GM21723 (cell line): ENCODE measurements at regions not wholly inside any gene's neighbourhood (a gene's known extent, or its start where the extent isn't known, plus 50 kb on each side); places are given as distances from the start of the nearest gene placed in this dataset.

ENCODE experiments used
- ATAC-seq: cut with Tn5 transposase; IDR thresholded peaks from one replicate; pipeline ENCODE4 v1.9.1; 2021; ENCODE audit warnings: mild to moderate bottlenecking, moderate library complexity; ENCODE audit not compliant: unreplicated experiment

DNA sequence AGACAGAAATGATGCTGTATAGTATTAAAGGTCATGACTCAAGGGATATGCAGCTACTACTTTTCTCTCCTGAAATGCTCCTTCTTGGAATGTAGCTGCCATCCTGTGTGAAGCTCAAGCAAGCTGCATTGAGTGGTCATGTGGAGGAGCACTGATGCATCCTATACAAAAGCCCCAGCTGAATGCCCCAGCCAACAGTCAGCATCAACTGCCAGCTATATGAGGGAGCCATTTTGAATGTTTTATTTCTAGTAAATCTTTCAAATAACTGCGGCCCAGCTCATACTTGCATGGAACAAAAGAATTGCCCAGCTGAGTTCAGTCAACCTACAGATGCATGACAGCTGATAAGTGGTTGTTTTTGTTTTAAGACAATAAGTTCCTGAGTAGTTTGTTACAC, 165.0 kb upstream of the GEMIN8 start:
- ATAC-seq, result no peak

DNA sequence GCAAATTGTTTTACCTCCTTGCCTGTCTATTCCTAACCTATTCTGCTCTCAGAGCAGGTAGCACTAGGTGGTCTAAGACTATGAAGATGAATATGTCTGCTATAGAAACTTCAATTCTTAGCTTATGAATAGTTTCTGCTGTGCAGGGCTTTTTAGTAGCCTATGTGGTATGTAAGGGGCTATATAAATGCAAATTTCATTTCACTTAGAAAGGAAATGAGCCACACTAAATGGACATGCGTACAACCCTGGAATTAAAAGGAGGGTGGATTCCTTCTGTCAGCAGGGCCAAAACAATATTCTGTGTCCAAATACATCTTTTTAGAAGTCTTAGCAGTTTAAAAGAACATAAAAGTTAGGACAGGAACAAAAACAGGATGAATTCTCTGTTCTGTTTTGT, 163.9 kb upstream of the GEMIN8 start:
- ATAC-seq, result no peak

DNA sequence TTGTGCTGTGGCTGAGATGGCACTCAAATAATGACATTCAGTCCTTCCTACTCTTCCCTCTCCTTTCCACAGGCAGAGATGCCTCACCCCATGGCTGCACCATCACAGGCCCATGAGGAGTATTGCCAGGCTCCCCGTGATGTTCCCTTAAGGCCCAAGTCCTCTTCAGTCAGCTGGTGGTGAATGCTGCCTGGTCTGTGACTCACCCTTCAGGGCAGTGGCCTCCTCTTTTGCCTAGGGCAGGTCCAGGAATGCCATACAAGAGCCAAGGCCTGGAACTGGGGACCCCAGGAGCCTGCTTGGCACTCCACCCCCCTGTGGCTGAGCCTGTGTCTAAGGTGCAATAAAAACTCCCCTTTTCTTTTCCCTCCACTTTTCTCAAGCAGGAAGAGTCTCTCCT, 144.2 kb upstream of the GEMIN8 start:
- no peak for ATAC-seq

DNA sequence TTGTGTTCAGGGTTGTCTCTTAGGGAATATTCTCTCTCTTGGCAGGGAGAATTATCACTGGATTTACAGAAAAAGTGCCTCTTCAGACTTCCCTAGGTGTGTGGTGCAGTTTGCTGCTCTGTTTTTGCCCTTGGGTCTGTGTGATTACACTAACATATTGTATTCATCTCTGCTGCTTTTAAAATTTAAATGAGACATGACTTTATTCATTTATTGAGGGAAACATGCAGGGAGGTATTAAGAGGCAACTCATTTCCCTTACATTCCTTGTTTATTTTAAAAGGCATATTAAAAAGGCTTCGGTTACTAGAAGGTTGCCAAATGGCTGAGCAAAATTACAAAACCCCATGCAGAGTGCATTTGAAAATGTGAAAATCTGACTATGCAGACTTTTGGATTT, 135.1 kb upstream of the GEMIN8 start:
- no peak for ATAC-seq

DNA sequence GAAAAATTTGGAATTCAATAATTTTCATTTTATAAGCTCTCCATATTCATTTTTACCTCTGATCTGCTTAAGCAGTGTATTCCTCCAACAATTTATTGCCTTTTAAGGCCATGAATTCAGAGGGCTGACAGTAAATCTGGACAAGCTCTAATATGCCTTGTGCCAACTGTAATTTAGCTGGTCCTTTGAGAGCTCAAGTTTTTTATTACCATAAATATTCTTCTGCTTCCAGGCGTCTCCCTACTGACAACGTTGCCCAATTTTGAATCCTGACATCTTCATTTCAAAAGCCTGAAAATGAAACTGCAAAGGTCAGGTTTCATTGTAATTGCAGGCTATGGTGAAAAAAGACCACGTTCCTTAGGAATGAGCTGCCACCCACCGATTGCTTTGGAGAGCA, 95.8 kb upstream of the GEMIN8 start:
- no peak for ATAC-seq

DNA sequence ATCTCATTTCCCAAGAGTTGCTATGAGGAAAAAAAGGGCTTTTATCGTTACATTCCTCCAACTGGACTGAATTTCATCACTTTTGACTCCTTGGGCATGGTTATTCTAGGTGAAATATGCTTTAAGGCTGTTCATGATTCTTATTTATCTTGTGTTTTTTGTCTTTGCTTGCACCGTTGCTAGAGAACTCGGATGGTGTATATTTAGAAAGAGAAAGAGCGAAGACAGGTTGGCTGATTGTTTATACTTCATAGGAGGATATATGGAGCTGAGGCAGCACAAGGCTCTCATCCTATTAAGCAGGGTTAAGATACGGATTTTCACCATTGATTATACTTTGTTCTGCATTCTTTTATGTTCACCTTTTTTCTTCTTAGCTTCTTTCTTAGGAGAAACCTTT, 94.9 kb upstream of the GEMIN8 start:
- no peak for ATAC-seq

DNA sequence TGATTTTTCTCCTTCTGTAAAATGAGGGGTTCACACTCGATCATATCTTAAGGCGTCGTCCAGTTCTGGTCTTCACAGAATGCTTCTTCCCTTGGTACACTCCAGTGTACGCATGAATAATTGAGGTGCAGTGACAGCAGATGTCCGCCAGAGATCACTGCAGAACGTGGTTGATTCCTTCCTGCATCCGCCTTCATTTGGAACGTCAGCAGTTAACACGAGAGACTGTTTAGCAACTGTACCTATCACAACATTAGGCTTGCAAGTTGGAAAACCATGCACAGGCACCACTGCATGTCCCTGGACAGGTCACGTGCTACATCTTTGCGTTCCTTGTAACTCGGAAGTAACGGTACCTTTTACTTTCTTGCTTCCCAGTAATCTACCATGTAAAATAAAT, 66.0 kb upstream of the GEMIN8 start:
- ATAC-seq, result peak; percentile 71

DNA sequence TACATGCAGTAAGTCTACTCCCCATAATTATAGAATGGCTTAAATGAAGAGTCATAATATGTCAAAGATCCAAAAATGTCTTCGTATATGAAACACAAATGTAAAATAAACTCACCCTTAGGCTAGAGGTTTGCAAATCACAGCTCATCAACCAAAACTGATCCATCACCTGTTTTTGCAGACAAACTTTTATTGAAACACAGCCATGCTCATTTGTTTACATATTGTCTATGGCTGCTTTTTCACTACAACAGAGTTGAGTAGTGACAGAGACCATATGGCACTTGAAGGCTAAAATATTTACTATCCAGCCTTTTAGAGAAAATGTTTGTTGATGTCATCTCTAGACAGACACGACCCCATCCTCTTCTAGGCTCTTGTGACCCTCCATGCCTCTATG, 64.5 kb upstream of the GEMIN8 start:
- no peak for ATAC-seq

DNA sequence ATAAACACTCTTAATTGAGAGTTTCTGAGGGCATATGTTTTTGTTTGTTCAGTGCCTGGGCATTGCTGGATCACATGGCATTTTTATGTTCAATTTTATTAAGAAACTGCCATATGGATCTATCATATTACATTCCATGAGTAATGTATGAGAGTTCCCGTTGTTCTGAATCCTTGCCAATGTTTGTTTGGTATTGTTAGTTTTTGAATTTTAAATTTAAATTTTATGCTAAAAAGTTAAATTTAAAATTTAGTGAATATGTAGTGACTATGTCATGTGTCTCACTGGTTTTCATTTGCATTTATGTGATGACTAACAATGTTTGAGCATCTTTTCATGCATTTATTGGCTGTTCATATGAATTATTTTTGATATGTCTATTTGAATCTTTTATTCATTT, 54.8 kb upstream of the GEMIN8 start:
- ATAC-seq, result no peak

DNA sequence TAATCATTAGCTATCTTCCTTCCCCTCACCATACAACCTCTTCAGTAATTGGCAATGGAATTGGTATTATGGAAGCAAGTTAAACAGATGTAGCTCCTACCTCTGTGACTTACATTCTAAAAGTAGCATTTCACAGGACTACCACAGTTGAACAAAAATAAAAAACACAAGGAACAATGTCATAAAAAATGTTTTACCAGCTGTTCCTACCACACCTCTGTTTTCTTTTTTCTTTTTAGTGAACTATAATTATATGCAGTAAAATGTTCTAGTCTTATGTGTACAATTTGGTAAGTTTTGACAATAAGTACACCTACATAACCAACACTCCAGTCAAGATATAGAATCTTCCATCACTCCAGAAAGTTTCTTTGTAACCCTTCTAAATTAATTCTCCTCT, 54.1 kb upstream of the GEMIN8 start:
- no peak for ATAC-seq

DNA sequence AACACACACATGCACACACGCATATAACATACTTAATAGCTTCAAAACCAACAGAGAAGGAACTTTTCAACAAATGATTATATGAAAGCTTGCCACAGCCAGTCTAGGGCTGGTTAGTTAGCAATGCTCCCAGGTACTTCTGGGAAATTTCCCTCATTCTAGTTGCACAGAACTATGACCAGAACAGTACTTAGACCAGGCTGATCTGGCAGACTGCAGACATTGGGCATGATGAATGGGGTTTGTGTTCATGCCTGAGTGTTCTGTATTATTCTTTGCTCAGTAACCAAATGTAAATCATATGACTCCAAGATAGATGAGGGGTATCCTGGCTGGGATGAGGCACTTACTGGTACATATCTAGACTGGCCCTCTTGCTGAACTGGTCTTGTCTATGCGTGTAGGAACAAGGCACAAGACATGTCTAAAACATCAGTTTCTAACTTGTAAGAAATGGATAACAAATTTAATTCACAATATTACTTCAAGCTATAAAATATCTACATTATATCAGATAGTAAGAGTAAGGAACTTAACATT, 50.3 kb upstream of the GEMIN8 start:
- no peak for ATAC-seq
